ENCODE measurements at regions not wholly inside any gene's neighbourhood (a gene's known extent, or its start where the extent isn't known, plus 50 kb on each side); places are given as distances from the start of the nearest gene placed in this dataset.

GRCh38 chr4:36461344-36461743, 179.9 kb downstream of the DTHD1 start:
- H3K27me3 Mint-ChIP-seq: peaks cover 2% of the 10 kb centered on the region
- no peaks in the 10 kb centered on the region for H3K4me1 Mint-ChIP-seq
- H3K4me3 Mint-ChIP-seq: no peak overlapping the region
- H3K36me3 Mint-ChIP-seq (ENCODE audit: low read depth): no peaks in the 10 kb centered on the region
- DNase-seq: no peak
- H3K27ac Mint-ChIP-seq: no peak overlapping the region
- intact Hi-C loops (cut with micrococcal nuclease): no loop called here
- H3K9me3 Mint-ChIP-seq: no peaks in the 10 kb centered on the region

- no peak overlapping the region for H3K27ac Mint-ChIP-seq
- H3K4me3 Mint-ChIP-seq: no peak overlapping the region
- H3K36me3 Mint-ChIP-seq (ENCODE audit: low read depth): no peaks in the 10 kb centered on the region
- peaks cover 6% of the 10 kb centered on the region for H3K27me3 Mint-ChIP-seq
- H3K9me3 Mint-ChIP-seq: no peaks in the 10 kb centered on the region
- intact Hi-C loops (cut with micrococcal nuclease): no loop called here
- no peaks in the 10 kb centered on the region for H3K4me1 Mint-ChIP-seq
- no peak for DNase-seq
Observed at GRCh38 chr4:36467670-36468069, 186.3 kb downstream of the DTHD1 start.

GRCh38 chr4:36471903-36472302, 190.5 kb downstream of the DTHD1 start:
- Mint-ChIP-seq H3K4me1 (no peaks in the 10 kb centered on the region), H3K27me3 (peaks cover 7% of the 10 kb centered on the region), H3K4me3 (no peak overlapping the region), H3K36me3 (ENCODE audit: low read depth) (no peaks in the 10 kb centered on the region), H3K9me3 (no peaks in the 10 kb centered on the region), H3K27ac (no peak overlapping the region)
- intact Hi-C loops (cut with micrococcal nuclease): no loop called here
- no peak for DNase-seq

GRCh38 chr4:36476135-36476534, 194.7 kb downstream of the DTHD1 start:
- DNase-seq: no peak
- Mint-ChIP-seq H3K27me3 (peaks cover 7% of the 10 kb centered on the region), H3K36me3 (ENCODE audit: low read depth) (no peaks in the 10 kb centered on the region)

GRCh38 chr4:36477861-36478260, 196.4 kb downstream of the DTHD1 start:
- peaks cover 6% of the 10 kb centered on the region for H3K27me3 Mint-ChIP-seq
- intact Hi-C loops (cut with micrococcal nuclease): no loop called here
- no peak for DNase-seq
- H3K9me3 Mint-ChIP-seq: no peaks in the 10 kb centered on the region
- no peaks in the 10 kb centered on the region for H3K36me3 Mint-ChIP-seq (ENCODE audit: low read depth)
- no peaks in the 10 kb centered on the region for H3K4me1 Mint-ChIP-seq
- no peak overlapping the region for H3K4me3 Mint-ChIP-seq
- no peak overlapping the region for H3K27ac Mint-ChIP-seq

More at GRCh38 chr4:36476135-36476534, 194.7 kb downstream of the DTHD1 start:
- Mint-ChIP-seq H3K27ac (no peak overlapping the region), H3K4me3 (no peak overlapping the region), H3K9me3 (no peaks in the 10 kb centered on the region), H3K4me1 (no peaks in the 10 kb centered on the region)
- intact Hi-C loops (cut with micrococcal nuclease): no loop called here

GRCh38 chr4:36485885-36486284, 204.5 kb downstream of the DTHD1 start:
- DNase-seq: no peak
- Mint-ChIP-seq H3K4me1 (no peaks in the 10 kb centered on the region), H3K36me3 (ENCODE audit: low read depth) (no peaks in the 10 kb centered on the region), H3K27me3 (no peaks in the 10 kb centered on the region), H3K9me3 (no peaks in the 10 kb centered on the region), H3K27ac (no peak overlapping the region), H3K4me3 (no peak overlapping the region)
- intact Hi-C loops (cut with micrococcal nuclease): no loop called here

GRCh38 chr4:36489798-36490197, 208.4 kb downstream of the DTHD1 start:
- Mint-ChIP-seq H3K27me3 (no peaks in the 10 kb centered on the region), H3K9me3 (no peaks in the 10 kb centered on the region), H3K27ac (no peak overlapping the region), H3K4me3 (no peak overlapping the region), H3K36me3 (ENCODE audit: low read depth) (no peaks in the 10 kb centered on the region), H3K4me1 (no peaks in the 10 kb centered on the region)
- intact Hi-C loops (cut with micrococcal nuclease): no loop called here
- DNase-seq: no peak

- no peak for DNase-seq
- H3K4me3 Mint-ChIP-seq: no peak overlapping the region
- no peaks in the 10 kb centered on the region for H3K27me3 Mint-ChIP-seq
- no peaks in the 10 kb centered on the region for H3K9me3 Mint-ChIP-seq
- H3K27ac Mint-ChIP-seq: no peak overlapping the region
- H3K4me1 Mint-ChIP-seq: no peaks in the 10 kb centered on the region
- intact Hi-C loops (cut with micrococcal nuclease): no loop called here
- no peaks in the 10 kb centered on the region for H3K36me3 Mint-ChIP-seq (ENCODE audit: low read depth)
Observed at GRCh38 chr4:36492041-36492440, 210.6 kb downstream of the DTHD1 start.

GRCh38 chr4:36492590-36492989, 211.2 kb downstream of the DTHD1 start:
- H3K9me3 Mint-ChIP-seq: no peaks in the 10 kb centered on the region
- no peak overlapping the region for H3K4me3 Mint-ChIP-seq
- no peaks in the 10 kb centered on the region for H3K4me1 Mint-ChIP-seq
- no peaks in the 10 kb centered on the region for H3K36me3 Mint-ChIP-seq (ENCODE audit: low read depth)
- H3K27me3 Mint-ChIP-seq: no peaks in the 10 kb centered on the region
- DNase-seq: no peak
- intact Hi-C loops (cut with micrococcal nuclease): no loop called here
- no peak overlapping the region for H3K27ac Mint-ChIP-seq

GRCh38 chr4:36493251-36493650, 211.8 kb downstream of the DTHD1 start:
- no peak for DNase-seq
- no peaks in the 10 kb centered on the region for H3K36me3 Mint-ChIP-seq (ENCODE audit: low read depth)
- intact Hi-C loops (cut with micrococcal nuclease): no loop called here
- no peaks in the 10 kb centered on the region for H3K27me3 Mint-ChIP-seq
- H3K9me3 Mint-ChIP-seq: no peaks in the 10 kb centered on the region
- no peak overlapping the region for H3K27ac Mint-ChIP-seq
- H3K4me1 Mint-ChIP-seq: no peaks in the 10 kb centered on the region
- no peak overlapping the region for H3K4me3 Mint-ChIP-seq

GRCh38 chr4:36494016-36494415, 212.6 kb downstream of the DTHD1 start:
- H3K9me3 Mint-ChIP-seq: no peaks in the 10 kb centered on the region
- no peaks in the 10 kb centered on the region for H3K36me3 Mint-ChIP-seq (ENCODE audit: low read depth)
- DNase-seq: no peak
- no peaks in the 10 kb centered on the region for H3K27me3 Mint-ChIP-seq
- H3K4me1 Mint-ChIP-seq: no peaks in the 10 kb centered on the region
- intact Hi-C loops (cut with micrococcal nuclease): no loop called here
- H3K4me3 Mint-ChIP-seq: no peak overlapping the region
- H3K27ac Mint-ChIP-seq: no peak overlapping the region

GRCh38 chr4:36494747-36495146, 213.3 kb downstream of the DTHD1 start:
- Mint-ChIP-seq H3K4me1 (no peaks in the 10 kb centered on the region), H3K9me3 (no peaks in the 10 kb centered on the region), H3K36me3 (ENCODE audit: low read depth) (no peaks in the 10 kb centered on the region), H3K27ac (no peak overlapping the region), H3K27me3 (no peaks in the 10 kb centered on the region), H3K4me3 (no peak overlapping the region)
- intact Hi-C loops (cut with micrococcal nuclease): no loop called here
- no peak for DNase-seq

- H3K9me3 Mint-ChIP-seq: no peaks in the 10 kb centered on the region
- intact Hi-C loops (cut with micrococcal nuclease): no loop called here
- H3K27me3 Mint-ChIP-seq: peaks cover 3% of the 10 kb centered on the region
- no peak for DNase-seq
- no peaks in the 10 kb centered on the region for H3K4me1 Mint-ChIP-seq
- H3K27ac Mint-ChIP-seq: no peak overlapping the region
- no peaks in the 10 kb centered on the region for H3K36me3 Mint-ChIP-seq (ENCODE audit: low read depth)
- no peak overlapping the region for H3K4me3 Mint-ChIP-seq
Observed at GRCh38 chr4:36502350-36502749, 220.9 kb downstream of the DTHD1 start.

GRCh38 chr4:36508394-36508793, 227.0 kb downstream of the DTHD1 start:
- H3K4me3 Mint-ChIP-seq: no peak overlapping the region

GRCh38 chr4:36509845-36510244, 228.4 kb downstream of the DTHD1 start:
- intact Hi-C loops (cut with micrococcal nuclease): no loop called here
- H3K27ac Mint-ChIP-seq: no peak overlapping the region
- no peaks in the 10 kb centered on the region for H3K36me3 Mint-ChIP-seq (ENCODE audit: low read depth)
- H3K4me3 Mint-ChIP-seq: no peak overlapping the region
- H3K4me1 Mint-ChIP-seq: no peaks in the 10 kb centered on the region
- no peak for DNase-seq
- H3K27me3 Mint-ChIP-seq: peaks cover 3% of the 10 kb centered on the region
- H3K9me3 Mint-ChIP-seq: no peaks in the 10 kb centered on the region

More at GRCh38 chr4:36508394-36508793, 227.0 kb downstream of the DTHD1 start:
- Mint-ChIP-seq H3K9me3 (no peaks in the 10 kb centered on the region), H3K4me1 (no peaks in the 10 kb centered on the region), H3K27ac (no peak overlapping the region), H3K27me3 (peaks cover 3% of the 10 kb centered on the region), H3K36me3 (ENCODE audit: low read depth) (no peaks in the 10 kb centered on the region)
- no peak for DNase-seq
- intact Hi-C loops (cut with micrococcal nuclease): no loop called here
